SK-N-SH (cell line): ENCODE measurements at regions not wholly inside any gene's neighbourhood (a gene's known extent, or its start where the extent isn't known, plus 50 kb on each side); places are given as distances from the start of the nearest gene placed in this dataset.

ENCODE experiments used
- FOXM1 ChIP-seq: IDR thresholded peaks from 2 replicates; pipeline ENCODE4 v1.4.0; 2012; ENCODE audit warnings: low read depth, mild to moderate bottlenecking
- MXI1 ChIP-seq: IDR thresholded peaks from 2 replicates; pipeline ENCODE4 v1.6.1; 2012; ENCODE audit warnings: mild to moderate bottlenecking, low read depth, low read length, improper control_type of control experiment
- TCF12 ChIP-seq: IDR thresholded peaks from 2 replicates; pipeline ENCODE4 v1.4.0; 2012

- TF ChIP-seq FOXM1 (no peak), TCF12 (no peak), MXI1 (no peak)
Measured at GRCh38 chr16:64841071-64841470, 280.8 kb downstream of the CDH11 start.
